ENCODE measurements at regions not wholly inside any gene's neighbourhood (a gene's known extent, or its start where the extent isn't known, plus 50 kb on each side); places are given as distances from the start of the nearest gene placed in this dataset.

DNA sequence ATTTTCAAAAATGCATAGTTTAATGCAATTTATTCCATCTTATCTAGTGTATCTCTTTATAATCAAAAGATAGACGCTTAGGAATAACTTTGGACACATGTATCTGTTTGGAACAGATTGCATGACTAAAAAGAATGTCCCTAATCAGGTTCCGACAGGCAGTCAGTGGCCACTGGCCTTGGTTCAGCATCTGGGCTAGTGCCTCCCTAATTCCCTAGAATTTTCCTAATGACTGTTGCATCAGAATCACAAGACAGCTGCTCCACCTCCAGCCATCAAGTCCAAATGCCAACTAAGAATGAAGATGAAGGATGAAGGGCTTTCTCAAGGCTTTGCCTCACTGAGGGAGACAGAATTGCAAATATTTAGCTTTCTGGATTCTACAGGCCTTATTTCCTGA is 173.8 kb downstream of the EFNB2 start:
- peaks cover 3 to 25% (median 6%) of the 10 kb centered on the region in 7 donors for H3K9me3 Mint-ChIP-seq
- no peak overlapping the region for H3K27ac Mint-ChIP-seq
- H3K27me3 Mint-ChIP-seq: peaks cover 0 to 3% (median 0%) of the 10 kb centered on the region in 3 donors
- ATAC-seq (ENCODE audit: low read depth in 2 of 2) (no peak), DNase-seq (no peak)
- no peaks in the 10 kb centered on the region for H3K36me3 Mint-ChIP-seq
- H3K4me3 Mint-ChIP-seq: no peak overlapping the region
- H3K4me1 Mint-ChIP-seq: no peaks in the 10 kb centered on the region

DNA sequence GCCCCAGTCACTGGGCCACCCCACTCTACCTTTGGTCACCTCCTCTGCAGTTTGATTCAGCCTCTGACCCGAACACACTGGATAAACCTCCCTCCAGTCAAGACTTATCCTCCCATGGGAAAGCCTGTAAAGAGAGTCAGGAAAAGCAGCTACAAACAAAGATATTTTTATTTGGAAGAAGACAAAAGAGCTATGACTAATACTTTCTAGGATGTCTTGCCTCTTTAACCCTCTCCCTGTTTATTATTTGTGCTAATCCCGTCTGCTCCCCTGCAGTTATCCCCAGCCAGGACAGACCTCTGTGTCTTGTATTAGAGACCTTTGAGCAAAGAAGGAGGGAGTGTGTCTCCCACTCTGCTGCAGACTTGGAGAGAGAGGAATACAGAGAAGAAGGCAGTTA is 178.3 kb downstream of the EFNB2 start:
- no peaks in the 10 kb centered on the region for H3K36me3 Mint-ChIP-seq
- H3K9me3 Mint-ChIP-seq: peaks cover 0 to 9% (median 3%) of the 10 kb centered on the region in 7 donors
- no peak for ATAC-seq (ENCODE audit: low read depth in 2 of 2)
- no peak overlapping the region for H3K27ac Mint-ChIP-seq
- DNase-seq: no peak
- no peaks in the 10 kb centered on the region for H3K4me1 Mint-ChIP-seq
- peaks cover 0 to 8% (median 0%) of the 10 kb centered on the region in 3 donors for H3K27me3 Mint-ChIP-seq
- H3K4me3 Mint-ChIP-seq: no peak overlapping the region

DNA sequence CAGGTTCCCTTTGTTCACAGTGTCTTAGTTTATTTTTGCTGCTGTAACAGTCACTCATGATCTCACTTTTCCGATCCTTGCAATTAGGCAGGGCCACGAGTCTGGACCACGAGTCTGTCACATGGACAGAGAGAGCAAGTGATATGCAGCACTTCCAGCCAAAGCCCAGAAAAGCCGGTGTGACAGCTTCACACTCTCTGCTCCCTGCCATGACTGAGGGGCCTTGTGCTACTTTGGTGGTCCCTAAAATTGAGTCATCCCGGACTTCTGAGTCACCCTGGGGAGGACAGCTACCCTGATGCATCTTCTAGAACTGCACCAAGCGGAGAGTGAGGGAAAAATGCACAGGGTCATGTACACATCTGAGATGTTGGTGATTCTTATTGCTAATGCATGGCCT is 179.6 kb downstream of the EFNB2 start:
- no peak for ATAC-seq (ENCODE audit: low read depth in 2 of 2)
- no peak overlapping the region for H3K27ac Mint-ChIP-seq
- peaks cover 4 to 12% (median 4%) of the 10 kb centered on the region in 3 donors for H3K27me3 Mint-ChIP-seq
- H3K36me3 Mint-ChIP-seq: no peaks in the 10 kb centered on the region
- no peaks in the 10 kb centered on the region for H3K4me1 Mint-ChIP-seq
- no peak for DNase-seq
- peaks cover 0 to 9% (median 3%) of the 10 kb centered on the region in 7 donors for H3K9me3 Mint-ChIP-seq
- no peak overlapping the region for H3K4me3 Mint-ChIP-seq

DNA sequence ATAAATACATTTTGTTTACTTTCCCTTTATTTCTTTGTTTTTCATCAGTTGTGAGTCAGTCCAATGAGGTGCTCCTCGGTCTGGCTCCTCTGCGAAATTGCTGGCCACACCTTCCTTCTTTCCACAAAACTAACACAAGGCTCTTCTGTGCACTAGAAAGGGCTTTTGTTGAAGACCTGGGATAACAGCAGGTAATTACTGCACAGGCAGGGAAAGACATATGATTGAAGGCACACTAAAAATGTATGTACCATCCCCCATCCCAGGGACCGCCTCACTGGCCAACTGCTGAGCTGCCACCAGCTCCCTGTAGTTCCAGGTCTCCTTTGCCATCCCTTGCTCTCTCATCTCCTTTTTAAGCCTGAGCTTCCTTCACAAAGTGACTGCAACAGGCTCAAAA is 180.5 kb downstream of the EFNB2 start:
- ATAC-seq (ENCODE audit: low read depth in 2 of 2): no peak
- H3K36me3 Mint-ChIP-seq: no peaks in the 10 kb centered on the region
- no peak overlapping the region for H3K4me3 Mint-ChIP-seq
- H3K27me3 Mint-ChIP-seq: peaks cover 12 to 13% (median 12%) of the 10 kb centered on the region in 3 donors
- no peaks in the 10 kb centered on the region for H3K4me1 Mint-ChIP-seq
- H3K9me3 Mint-ChIP-seq: peaks cover 0 to 3% (median 0%) of the 10 kb centered on the region in 7 donors
- no peak for DNase-seq
- H3K27ac Mint-ChIP-seq: no peak overlapping the region

DNA sequence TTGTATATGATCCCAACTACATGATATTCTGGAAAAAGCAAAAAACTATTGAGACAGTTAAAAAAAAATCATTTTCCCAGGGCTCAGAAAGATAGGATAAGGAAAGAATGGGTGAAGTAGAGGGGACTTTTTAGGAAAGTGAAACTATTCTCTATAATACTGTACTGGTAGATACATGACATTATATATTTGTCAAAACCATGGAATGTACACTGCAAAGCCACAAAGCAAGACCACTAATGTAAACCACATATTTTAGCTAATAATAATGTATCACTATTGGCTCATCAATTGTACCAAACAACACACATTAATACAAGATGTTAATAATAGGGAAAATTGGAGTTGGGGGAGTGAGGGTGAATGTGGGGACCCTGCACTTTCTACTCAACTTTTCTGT is 182.6 kb downstream of the EFNB2 start:
- DNase-seq (no peak), ATAC-seq (ENCODE audit: low read depth in 2 of 2) (no peak)
- Mint-ChIP-seq H3K36me3 (no peaks in the 10 kb centered on the region), H3K4me3 (no peak overlapping the region), H3K4me1 (no peaks in the 10 kb centered on the region), H3K27me3 (peaks cover 19 to 28% (median 24%) of the 10 kb centered on the region in 3 donors), H3K9me3 (no peaks in the 10 kb centered on the region), H3K27ac (no peak overlapping the region)

DNA sequence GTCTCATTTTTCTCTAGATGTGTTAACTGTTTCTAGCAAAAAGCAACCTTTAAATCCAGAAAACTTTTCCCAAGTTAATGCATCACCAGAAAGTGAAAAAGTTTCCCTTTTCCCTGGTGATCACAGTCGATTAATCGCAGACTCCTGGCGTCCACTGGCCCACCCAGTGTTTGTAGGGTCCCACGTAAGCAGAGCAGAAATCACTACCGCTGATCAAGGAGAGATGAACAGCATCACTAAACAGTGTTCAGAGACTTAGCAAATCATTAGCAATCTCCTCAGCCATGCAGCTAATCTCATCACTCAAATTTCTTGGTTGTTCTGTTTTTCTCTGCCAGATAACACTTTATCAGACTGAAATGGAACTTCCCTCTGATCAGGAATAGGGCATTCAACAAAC is 184.2 kb downstream of the EFNB2 start:
- Mint-ChIP-seq H3K9me3 (no peaks in the 10 kb centered on the region), H3K4me3 (no peak overlapping the region), H3K27ac (no peak overlapping the region), H3K27me3 (peaks cover 19 to 28% (median 24%) of the 10 kb centered on the region in 3 donors), H3K4me1 (no peaks in the 10 kb centered on the region), H3K36me3 (no peaks in the 10 kb centered on the region)
- no peak for DNase-seq
- no peak for ATAC-seq (ENCODE audit: low read depth in 2 of 2)

DNA sequence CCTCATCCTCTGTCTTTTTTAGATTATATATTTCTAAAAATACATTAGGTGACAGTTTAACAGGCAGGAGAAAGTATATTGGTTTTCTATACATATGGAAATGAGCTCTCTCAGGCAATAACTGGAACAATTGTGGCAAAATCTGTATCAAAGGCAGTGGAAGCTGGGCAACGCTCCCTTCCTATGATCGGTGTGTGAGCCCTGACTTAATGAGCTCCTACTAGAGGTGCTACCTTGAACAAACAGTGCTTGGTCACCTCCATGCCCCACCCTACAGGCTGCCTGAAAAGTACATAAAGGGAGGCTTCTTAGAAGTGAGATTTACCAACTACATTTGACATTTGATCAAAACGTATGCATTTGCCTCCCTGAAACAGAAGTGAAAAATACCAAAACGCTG is 185.3 kb downstream of the EFNB2 start:
- H3K27ac Mint-ChIP-seq: no peak overlapping the region
- no peak for DNase-seq
- H3K4me1 Mint-ChIP-seq: no peaks in the 10 kb centered on the region
- H3K9me3 Mint-ChIP-seq: no peaks in the 10 kb centered on the region
- no peaks in the 10 kb centered on the region for H3K36me3 Mint-ChIP-seq
- ATAC-seq (ENCODE audit: low read depth in 2 of 2): no peak
- H3K4me3 Mint-ChIP-seq: no peak overlapping the region
- H3K27me3 Mint-ChIP-seq: peaks cover 15 to 28% (median 24%) of the 10 kb centered on the region in 3 donors

DNA sequence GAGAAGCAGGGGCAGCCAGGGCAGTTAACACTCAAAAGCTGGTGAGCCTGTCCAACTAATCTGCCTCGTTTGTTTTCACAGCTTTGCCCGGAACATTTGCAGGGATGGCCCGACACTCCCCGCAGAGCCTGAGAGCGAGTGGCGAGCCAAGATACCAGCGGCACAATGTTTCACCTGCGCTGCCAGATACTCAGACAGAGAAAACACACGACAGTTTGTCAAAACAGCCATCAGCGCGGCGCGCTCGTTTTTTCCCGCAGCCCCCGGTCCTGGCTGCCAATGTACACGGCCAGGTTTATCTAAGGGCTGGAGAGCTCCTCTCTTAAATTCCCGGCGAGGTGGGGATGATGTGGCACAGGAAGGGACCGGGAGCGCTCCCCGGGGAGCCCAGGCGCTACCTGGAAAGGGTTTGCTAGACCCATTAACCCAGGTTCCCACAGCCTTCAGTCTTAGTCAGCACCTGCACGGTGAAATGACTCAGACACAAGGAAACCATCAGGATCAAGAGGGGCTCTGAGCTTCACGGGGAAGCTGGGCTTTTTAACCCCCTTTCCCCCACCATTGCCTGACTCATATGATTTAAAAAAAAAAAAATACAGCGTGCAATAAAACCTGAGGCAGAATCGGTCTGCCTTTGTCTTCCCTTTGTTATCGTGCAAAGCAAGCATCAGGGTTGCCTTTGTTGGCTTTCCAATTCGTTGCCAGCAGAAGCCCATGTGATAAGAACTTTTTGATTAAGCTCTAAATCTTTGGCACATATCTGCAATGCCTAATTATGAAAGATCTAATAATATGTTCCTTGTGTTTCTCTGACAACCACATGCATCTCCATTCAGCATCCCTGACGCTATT is 186.2 kb downstream of the EFNB2 start:
- H3K4me1 Mint-ChIP-seq: no peaks in the 10 kb centered on the region
- no peak overlapping the region for H3K4me3 Mint-ChIP-seq
- H3K27me3 Mint-ChIP-seq: peaks cover 15 to 28% (median 24%) of the 10 kb centered on the region in 3 donors
- H3K27ac Mint-ChIP-seq: no peak overlapping the region
- ATAC-seq (ENCODE audit: low read depth in 2 of 2) (no peak), DNase-seq (no peak)
- H3K36me3 Mint-ChIP-seq: no peaks in the 10 kb centered on the region
- H3K9me3 Mint-ChIP-seq: no peaks in the 10 kb centered on the region

DNA sequence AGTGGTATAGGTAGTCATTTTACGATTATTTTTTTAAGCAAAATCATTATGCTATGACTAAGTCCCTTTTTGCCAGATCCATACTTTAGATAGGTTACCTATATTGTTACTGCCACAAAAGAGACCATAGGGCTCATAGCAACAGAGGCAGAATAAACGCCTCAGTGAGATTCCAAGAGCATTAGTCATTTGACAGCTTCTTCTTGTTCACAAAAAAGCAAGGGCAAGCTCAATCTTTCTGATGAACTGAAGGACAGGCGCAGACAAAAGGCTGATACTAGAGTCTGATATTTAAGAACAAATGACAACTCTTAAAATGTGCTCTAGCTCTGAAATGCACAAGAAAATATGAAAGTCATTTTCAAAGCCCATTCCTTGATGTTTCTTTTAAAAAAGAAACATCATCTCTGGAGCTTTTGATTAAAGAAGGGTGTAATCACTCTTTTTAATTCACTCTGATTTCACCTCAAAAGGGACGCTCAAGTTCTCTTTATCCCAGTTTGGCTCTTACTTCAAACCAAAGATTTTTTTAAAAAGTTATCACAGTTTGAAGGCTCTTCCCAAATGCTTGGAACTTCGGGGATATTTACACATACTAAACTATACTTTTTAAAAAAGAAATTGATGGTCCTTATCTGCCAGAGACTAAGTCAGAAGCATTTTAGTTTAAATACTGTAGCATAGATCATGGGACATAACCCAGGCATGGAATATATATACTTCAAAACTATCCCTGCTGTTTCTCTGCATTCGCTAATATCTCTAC is 187.2 kb downstream of the EFNB2 start:
- H3K27me3 Mint-ChIP-seq: peaks cover 15 to 28% (median 25%) of the 10 kb centered on the region in 3 donors

DNA sequence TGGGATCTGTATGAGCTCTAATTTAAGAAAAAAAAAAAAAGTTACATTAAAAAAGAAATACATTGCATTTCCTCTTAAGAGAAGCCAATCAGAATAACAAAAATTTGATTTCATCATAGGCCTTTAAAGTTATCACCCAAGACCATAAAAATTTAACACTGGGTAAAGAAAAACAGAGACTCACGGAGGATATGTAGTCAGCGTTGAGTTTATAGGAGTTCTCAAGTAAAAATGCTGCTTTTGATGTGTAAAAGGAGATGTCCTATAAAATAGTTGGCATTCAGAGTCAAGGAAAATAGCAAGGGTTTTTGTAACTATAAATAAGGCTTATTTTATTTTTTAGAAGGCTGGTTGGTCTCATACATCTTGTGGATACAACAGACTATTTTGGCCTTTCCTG is 191.1 kb downstream of the EFNB2 start:
- no peak for DNase-seq
- Mint-ChIP-seq H3K27me3 (peaks cover 6 to 10% (median 9%) of the 10 kb centered on the region in 3 donors), H3K27ac (no peak overlapping the region), H3K36me3 (peaks cover 5 to 8% of the 10 kb centered on the region in 2 donors), H3K9me3 (peaks cover 4 to 19% (median 11%) of the 10 kb centered on the region in 7 donors), H3K4me3 (no peak overlapping the region), H3K4me1 (no peaks in the 10 kb centered on the region)
- ATAC-seq (ENCODE audit: low read depth in 2 of 2): no peak

More for the DNA sequence above, 187.2 kb downstream of the EFNB2 start:
- H3K4me1 Mint-ChIP-seq: no peaks in the 10 kb centered on the region
- ATAC-seq (ENCODE audit: low read depth in 2 of 2) (no peak), DNase-seq (no peak)
- no peaks in the 10 kb centered on the region for H3K36me3 Mint-ChIP-seq
- H3K27ac Mint-ChIP-seq: no peak overlapping the region
- H3K9me3 Mint-ChIP-seq: no peaks in the 10 kb centered on the region
- no peak overlapping the region for H3K4me3 Mint-ChIP-seq

DNA sequence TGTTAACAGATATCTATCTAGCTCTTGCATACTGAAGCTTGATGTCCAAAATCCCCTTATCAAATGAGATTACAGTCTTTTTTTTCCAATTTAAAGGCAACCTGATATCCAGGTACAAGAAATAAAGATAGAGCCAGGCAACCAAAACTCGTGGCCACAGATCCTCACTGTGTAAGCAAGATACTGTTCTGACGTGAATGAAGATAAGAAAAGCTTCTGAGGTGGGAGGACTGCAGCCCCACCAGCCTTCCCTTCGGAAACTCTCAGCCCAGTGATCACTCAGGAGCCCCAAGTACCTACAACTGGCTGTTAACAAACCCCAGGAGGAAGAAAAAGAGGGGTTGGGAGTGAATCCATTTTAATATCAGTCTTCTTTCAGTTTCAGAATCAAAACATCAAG is 191.6 kb downstream of the EFNB2 start:
- Mint-ChIP-seq H3K4me3 (no peak overlapping the region), H3K36me3 (peaks cover 5 to 9% of the 10 kb centered on the region in 2 donors), H3K4me1 (no peaks in the 10 kb centered on the region), H3K27me3 (peaks cover 3 to 5% (median 4%) of the 10 kb centered on the region in 3 donors), H3K9me3 (peaks cover 6 to 24% (median 14%) of the 10 kb centered on the region in 7 donors), H3K27ac (no peak overlapping the region)
- DNase-seq: no peak
- ATAC-seq (ENCODE audit: low read depth in 2 of 2): no peak

DNA sequence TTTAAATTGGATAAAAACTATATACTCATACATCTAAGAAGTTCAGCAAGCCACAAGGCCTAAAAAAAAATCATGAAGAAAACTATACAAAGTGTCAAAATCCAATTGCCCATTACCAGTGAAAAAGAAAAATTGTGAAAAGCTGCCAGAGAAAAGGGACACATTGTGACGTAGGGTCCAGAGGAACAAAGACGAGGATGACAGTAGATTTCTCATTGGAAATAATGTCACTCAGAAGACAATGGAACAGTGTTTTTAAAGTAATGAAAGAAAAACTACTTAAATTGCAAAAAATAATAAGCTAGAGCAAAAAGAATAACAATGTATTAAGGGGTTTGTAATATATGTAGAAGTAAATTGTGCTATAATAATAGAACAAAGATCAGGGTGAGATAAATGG is 195.2 kb downstream of the EFNB2 start:
- Mint-ChIP-seq H3K36me3 (peaks cover 9 to 10% of the 10 kb centered on the region in 2 donors), H3K4me3 (no peak overlapping the region), H3K27me3 (peaks cover 0 to 4% (median 0%) of the 10 kb centered on the region in 3 donors), H3K4me1 (no peaks in the 10 kb centered on the region), H3K9me3 (peaks cover 7 to 26% (median 18%) of the 10 kb centered on the region in 7 donors), H3K27ac (no peak overlapping the region)
- DNase-seq (no peak), ATAC-seq (ENCODE audit: low read depth in 2 of 2) (no peak)

DNA sequence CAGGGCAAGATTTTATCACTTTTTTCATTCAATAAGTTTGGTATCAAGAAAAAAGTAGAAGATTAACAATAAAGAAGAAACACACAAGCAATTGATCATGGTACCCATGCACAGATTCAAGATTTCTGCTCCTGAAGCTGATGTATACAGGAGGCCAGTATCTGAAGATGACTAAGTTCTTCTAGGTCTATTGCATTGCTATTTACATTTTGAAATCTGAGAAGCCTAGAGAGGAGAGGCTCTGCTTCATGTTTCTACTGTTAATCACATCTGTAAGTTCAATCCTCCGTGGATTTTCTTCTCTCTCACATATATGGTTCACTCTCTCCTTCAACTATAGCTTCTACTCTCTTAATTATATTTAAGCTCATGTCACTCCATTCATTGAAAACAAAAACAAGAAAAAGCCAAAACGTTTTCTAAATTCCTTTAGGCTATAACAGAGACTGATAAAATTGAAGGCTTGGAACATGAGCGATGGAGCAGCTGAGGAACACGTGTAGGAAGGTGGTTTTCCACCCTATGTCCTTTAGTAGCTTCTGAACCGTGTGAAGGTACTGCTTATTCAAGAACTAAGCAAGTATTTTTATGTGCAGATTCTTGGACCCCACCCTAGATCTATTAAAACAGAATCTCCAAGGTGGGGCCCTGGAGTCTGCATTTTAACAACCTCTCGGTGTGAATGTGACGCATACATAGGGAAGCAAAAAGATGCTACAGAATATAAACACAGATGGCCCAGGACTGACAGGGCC is 198.2 kb downstream of the EFNB2 start:
- DNase-seq: no peak
- H3K9me3 Mint-ChIP-seq: peaks cover 5 to 26% (median 17%) of the 10 kb centered on the region in 7 donors
- ATAC-seq (ENCODE audit: low read depth in 2 of 2): no peak
- H3K27me3 Mint-ChIP-seq: no peaks in the 10 kb centered on the region
- H3K4me1 Mint-ChIP-seq: no peaks in the 10 kb centered on the region
- H3K27ac Mint-ChIP-seq: no peak overlapping the region
- H3K4me3 Mint-ChIP-seq: no peak overlapping the region
- peaks cover 9 to 10% of the 10 kb centered on the region in 2 donors for H3K36me3 Mint-ChIP-seq

Data from naive B cell (primary cell).